ENCODE measurements at regions not wholly inside any gene's neighbourhood (a gene's known extent, or its start where the extent isn't known, plus 50 kb on each side); places are given as distances from the start of the nearest gene placed in this dataset.

DNA sequence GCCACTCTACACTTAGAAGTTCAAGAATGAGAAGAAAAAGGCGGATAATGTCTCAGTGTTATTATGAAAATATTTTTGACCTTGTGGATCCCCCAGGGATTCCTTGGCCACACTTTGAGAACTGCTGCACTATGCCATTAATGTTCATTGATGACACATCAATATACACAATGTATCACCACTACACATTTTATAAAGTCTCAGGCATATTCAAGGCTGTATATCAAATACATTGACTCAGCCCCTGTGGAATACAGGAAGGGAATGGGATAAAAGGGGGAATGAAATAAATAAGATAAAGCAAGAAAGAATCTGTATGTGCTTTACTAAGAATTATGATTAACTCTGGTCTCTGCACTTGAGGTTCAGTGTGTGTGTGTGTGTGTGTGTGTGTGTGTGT is 69.1 kb downstream of the INHBB start (continued):
- TF ChIP-seq EP300 (IDR thresholded peaks at IDR 0.05; ENCODE audit: borderline replicate concordance in 1 of 2, low read depth in 2 of 2, low read length in 2 of 2) (no peak), SRF (IDR thresholded peaks at IDR 0.05; ENCODE audit: low read depth, low read length) (no peak), SAP30 (IDR thresholded peaks at IDR 0.05; ENCODE audit: insufficient read depth, insufficient replicate concordance, low read length) (no peak), TEAD4 (IDR thresholded peaks at IDR 0.05; ENCODE audit: low read depth, low read length) (no peak), EZH2 (IDR thresholded peaks at IDR 0.05; ENCODE audit: low read depth, low read length, severe bottlenecking) (no peak), TBP (IDR thresholded peaks at IDR 0.05; ENCODE audit: low read depth, low read length) (no peak), TAF1 (IDR thresholded peaks at IDR 0.05; ENCODE audit: low read depth, low read length) (no peak)
